Trophoblast cell (in vitro differentiated cells and primary cell): ENCODE measurements at regions not wholly inside any gene's neighbourhood (a gene's known extent, or its start where the extent isn't known, plus 50 kb on each side); places are given as distances from the start of the nearest gene placed in this dataset.

Experiments used
- DNase-seq, 2 donors: peaks; one replicate each; pipeline ENCODE4 v3.0.0-alpha.2; 2016
- H2AFZ ChIP-seq: 2 replicates; pipeline ENCODE4 v1.6.1; 2013; ENCODE audit warnings: low read length, moderate library complexity, mild to moderate bottlenecking; ENCODE audit not compliant: insufficient read depth, poor library complexity
- H2AK5ac ChIP-seq: 2 replicates; pipeline ENCODE4 v1.6.1; 2013; ENCODE audit warnings: mild to moderate bottlenecking, low read length
- H2BK120ac ChIP-seq: 2 replicates; pipeline ENCODE4 v1.6.1; 2013; ENCODE audit warnings: low read length, mild to moderate bottlenecking, moderate library complexity; ENCODE audit not compliant: insufficient read depth, poor library complexity
- H2BK12ac ChIP-seq: 2 replicates; pipeline ENCODE4 v1.6.1; 2013; ENCODE audit warnings: mild to moderate bottlenecking, low read length, moderate library complexity
- H2BK5ac ChIP-seq: 2 replicates; pipeline ENCODE4 v1.6.1; 2013; ENCODE audit warnings: low read length, low read depth, moderate library complexity, mild to moderate bottlenecking; ENCODE audit not compliant: poor library complexity
- H3K14ac ChIP-seq: 2 replicates; pipeline ENCODE4 v1.6.1; 2013; ENCODE audit warnings: mild to moderate bottlenecking, low read length
- H3K18ac ChIP-seq: 2 replicates; pipeline ENCODE4 v1.6.1; 2013; ENCODE audit warnings: mild to moderate bottlenecking, low read length
- H3K23ac ChIP-seq: 2 replicates; pipeline ENCODE4 v1.6.1; 2013; ENCODE audit warnings: low read length
- H3K27ac ChIP-seq: 2 replicates; pipeline ENCODE4 v1.5.1; 2013; ENCODE audit warnings: low read depth, mild to moderate bottlenecking, inconsistent platforms, low read length, moderate library complexity
- H3K27me3 ChIP-seq: 2 replicates; pipeline ENCODE4 v1.6.1; 2013; ENCODE audit warnings: inconsistent platforms, mild to moderate bottlenecking, low read length, moderate library complexity; ENCODE audit not compliant: insufficient read depth
- H3K36me3 ChIP-seq, 2 experiments: 1 replicate in 1 of 2; 2 replicates in 1 of 2; pipeline ENCODE4 v1.6.1; 2013; ENCODE audit warnings: low read length in 2 of 2, mild to moderate bottlenecking in 2 of 2, moderate library complexity in 1 of 2; ENCODE audit not compliant: insufficient read depth in 2 of 2, control insufficient read depth in 1 of 2
- H3K4ac ChIP-seq: 2 replicates; pipeline ENCODE4 v1.6.1; 2013; ENCODE audit warnings: low read depth, mild to moderate bottlenecking, low read length, moderate library complexity
- H3K4me1 ChIP-seq, 2 experiments: 1 replicate in 1 of 2; 2 replicates in 1 of 2; pipeline ENCODE4 v1.6.1; 2013; ENCODE audit warnings: low read length in 2 of 2, mild to moderate bottlenecking in 2 of 2, moderate library complexity in 1 of 2; ENCODE audit not compliant: insufficient read depth in 2 of 2, control insufficient read depth in 1 of 2
- H3K4me2 ChIP-seq: 2 replicates; pipeline ENCODE4 v1.6.1; 2013; ENCODE audit warnings: inconsistent platforms, mild to moderate bottlenecking, low read length, moderate library complexity
- H3K4me3 ChIP-seq: 2 replicates; pipeline ENCODE4 v1.5.1; 2013; ENCODE audit warnings: mild to moderate bottlenecking, low read depth, low read length, inconsistent platforms
- H3K79me1 ChIP-seq: one replicate; pipeline ENCODE4 v1.6.1; 2013; ENCODE audit warnings: low read length
- H3K79me2 ChIP-seq: 2 replicates; pipeline ENCODE4 v1.6.1; 2013; ENCODE audit warnings: low read length, mild to moderate bottlenecking; ENCODE audit not compliant: control insufficient read depth, insufficient read depth, poor library complexity
- H3K9ac ChIP-seq: 2 replicates; pipeline ENCODE4 v1.6.1; 2013; ENCODE audit warnings: mild to moderate bottlenecking, low read length
- H3K9me3 ChIP-seq: 2 replicates; pipeline ENCODE4 v1.6.1; 2013; ENCODE audit warnings: low read depth, mild to moderate bottlenecking, control low read depth, inconsistent platforms, low read length; ENCODE audit not compliant: insufficient read depth
- H4K12ac ChIP-seq: 2 replicates; pipeline ENCODE4 v1.6.1; 2013; ENCODE audit warnings: low read depth, mild to moderate bottlenecking, low read length, moderate library complexity
- H4K8ac ChIP-seq: 2 replicates; pipeline ENCODE4 v1.6.1; 2013; ENCODE audit warnings: low read depth, mild to moderate bottlenecking, low read length, moderate library complexity
- H4K91ac ChIP-seq: one replicate; pipeline ENCODE4 v1.6.1; 2013; ENCODE audit warnings: low read depth, mild to moderate bottlenecking, low read length, moderate library complexity
- WGBS: extraction: QIAGEN DNeasy Blood & Tissue Kit; methylation state at CpG from one replicate; pipeline ENCODE4 v1.1.7; 2013; ENCODE audit warnings: missing lambda C conversion rate; ENCODE audit not compliant: insufficient read length, insufficient coverage; ENCODE audit errors: extremely low coverage; 5-methylcytosine and 5-hydroxymethylcytosine counted together

DNA sequence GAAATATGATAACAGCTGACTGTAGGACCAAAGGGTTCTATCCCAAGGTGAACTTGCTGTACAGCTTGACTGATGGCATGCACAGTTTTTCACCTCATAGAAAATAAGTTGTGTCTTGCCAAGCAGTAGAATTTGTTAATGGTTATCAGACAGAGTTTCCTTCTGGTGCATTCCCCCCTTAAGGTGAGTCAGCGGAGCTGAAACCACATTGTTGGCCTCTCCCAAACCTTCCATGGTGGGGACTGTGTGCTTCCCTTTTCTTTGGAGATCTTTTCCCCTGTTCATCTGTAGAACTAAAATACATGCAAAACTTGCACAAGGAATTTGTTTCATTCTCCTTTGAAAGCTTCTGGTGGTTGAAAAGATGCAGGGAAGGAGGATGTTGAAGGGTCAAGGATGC lies 179.8 kb downstream of the FGF1 start:
- Histone ChIP-seq H3K9ac (no peak overlapping the region), H3K36me3 (no peaks in the 10 kb centered on the region), H3K4ac (no peak overlapping the region), H3K9me3 (no peaks in the 10 kb centered on the region), H3K4me1 (no peaks in the 10 kb centered on the region), H3K79me1 (no peaks in the 10 kb centered on the region), H4K12ac (no peak overlapping the region), H3K14ac (no peak overlapping the region), H4K91ac (no peak overlapping the region), H3K4me3 (no peak overlapping the region), H2AFZ (no peak overlapping the region), H2AK5ac (no peak overlapping the region), H3K27ac (no peak overlapping the region), H4K8ac (no peak overlapping the region), H3K79me2 (no peaks in the 10 kb centered on the region), H2BK120ac (no peak overlapping the region), H3K27me3 (no peaks in the 10 kb centered on the region), H3K23ac (no peak overlapping the region), H2BK12ac (no peak overlapping the region), H3K18ac (no peak overlapping the region), H2BK5ac (no peak overlapping the region), H3K4me2 (no peak overlapping the region)
- no peak for DNase-seq
- WGBS = no CpG with 5 or more reads among the region's 1 CpG

DNA sequence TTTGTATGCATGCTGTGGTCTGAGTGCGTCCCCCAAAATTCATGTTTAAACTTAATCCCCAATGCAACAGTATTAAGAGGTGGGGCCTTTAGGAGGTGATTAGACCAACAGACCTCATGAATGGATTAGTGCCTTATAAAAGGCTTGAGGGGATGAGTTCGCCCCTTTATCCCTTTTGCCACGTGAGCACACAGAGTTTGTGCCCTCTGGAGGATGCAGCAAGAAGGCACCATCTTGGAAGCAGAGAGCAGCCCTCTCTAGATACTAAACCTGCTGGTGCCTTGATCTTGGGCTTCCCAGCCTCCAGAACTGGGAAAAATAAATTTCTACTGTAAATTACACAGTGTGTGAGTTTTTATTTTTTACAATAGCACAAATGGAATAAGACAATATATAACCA lies 177.1 kb upstream of the SPRY4 start:
- H4K12ac ChIP-seq = no peak overlapping the region
- H3K27me3 ChIP-seq = no peaks in the 10 kb centered on the region
- H3K14ac ChIP-seq = no peak overlapping the region
- H3K27ac ChIP-seq = no peak overlapping the region
- H3K4me3 ChIP-seq = no peak overlapping the region
- H2AFZ ChIP-seq = no peak overlapping the region
- H3K79me2 ChIP-seq = no peaks in the 10 kb centered on the region
- H3K4me2 ChIP-seq = no peak overlapping the region
- H3K9ac ChIP-seq = no peak overlapping the region
- H4K8ac ChIP-seq = no peak overlapping the region
- H3K23ac ChIP-seq = no peak overlapping the region
- no peaks in the 10 kb centered on the region for H3K4me1 ChIP-seq
- no peak overlapping the region for H2BK5ac ChIP-seq
- no peaks in the 10 kb centered on the region for H3K36me3 ChIP-seq
- no CpG with 5 or more reads among the region's 3 CpGs for WGBS
- no peak overlapping the region for H3K18ac ChIP-seq
- no peaks in the 10 kb centered on the region for H3K9me3 ChIP-seq
- no peaks in the 10 kb centered on the region for H3K79me1 ChIP-seq
- no peak overlapping the region for H2BK120ac ChIP-seq
- no peak overlapping the region for H2AK5ac ChIP-seq
- H3K4ac ChIP-seq = no peak overlapping the region
- H4K91ac ChIP-seq = no peak overlapping the region
- H2BK12ac ChIP-seq = no peak overlapping the region
- DNase-seq = no peak

- no peak overlapping the region for H3K27ac ChIP-seq
- no peaks in the 10 kb centered on the region for H3K9me3 ChIP-seq
- no peaks in the 10 kb centered on the region for H3K27me3 ChIP-seq
- H3K4me2 ChIP-seq = no peak overlapping the region
- no peak overlapping the region for H2BK5ac ChIP-seq
- no peak overlapping the region for H4K8ac ChIP-seq
- H2BK120ac ChIP-seq = no peak overlapping the region
- H2AK5ac ChIP-seq = no peak overlapping the region
- no peak overlapping the region for H3K4ac ChIP-seq
- no peak overlapping the region for H3K9ac ChIP-seq
- no peak overlapping the region for H3K14ac ChIP-seq
- no CpG with 5 or more reads among the region's 3 CpGs for WGBS
- H3K18ac ChIP-seq = no peak overlapping the region
- no peaks in the 10 kb centered on the region for H3K4me1 ChIP-seq
- H2BK12ac ChIP-seq = no peak overlapping the region
- no peaks in the 10 kb centered on the region for H3K79me2 ChIP-seq
- H3K36me3 ChIP-seq = no peaks in the 10 kb centered on the region
- no peak overlapping the region for H3K4me3 ChIP-seq
- no peak overlapping the region for H2AFZ ChIP-seq
- H4K12ac ChIP-seq = no peak overlapping the region
- H3K23ac ChIP-seq = no peak overlapping the region
- no peak overlapping the region for H4K91ac ChIP-seq
- no peaks in the 10 kb centered on the region for H3K79me1 ChIP-seq
- DNase-seq = no peak
Measured at GRCh38 chr5:142500227-142500905, 175.5 kb upstream of the SPRY4 start.

- Histone ChIP-seq H3K4me3 (no peak overlapping the region), H4K12ac (no peak overlapping the region), H3K9ac (no peak overlapping the region), H2AFZ (no peak overlapping the region), H3K23ac (no peak overlapping the region), H2BK5ac (no peak overlapping the region), H2AK5ac (no peak overlapping the region), H4K8ac (no peak overlapping the region), H3K27ac (no peak overlapping the region), H3K4me1 (no peaks in the 10 kb centered on the region), H3K36me3 (no peaks in the 10 kb centered on the region), H3K4ac (no peak overlapping the region), H3K14ac (no peak overlapping the region), H3K27me3 (no peaks in the 10 kb centered on the region), H2BK12ac (no peak overlapping the region), H3K79me1 (no peaks in the 10 kb centered on the region), H3K4me2 (no peak overlapping the region), H4K91ac (no peak overlapping the region), H3K18ac (no peak overlapping the region), H3K9me3 (no peaks in the 10 kb centered on the region), H3K79me2 (no peaks in the 10 kb centered on the region), H2BK120ac (no peak overlapping the region)
- WGBS = no CpG with 5 or more reads among the region's 6 CpGs
- DNase-seq = no peak
Measured at GRCh38 chr5:142499591-142500226, 174.9 kb upstream of the SPRY4 start.
